ENCODE measurements at regions not wholly inside any gene's neighbourhood (a gene's known extent, or its start where the extent isn't known, plus 50 kb on each side); places are given as distances from the start of the nearest gene placed in this dataset.

- no peak for DNase-seq
- no peak overlapping the region for H3K4me3 Mint-ChIP-seq
- H3K36me3 Mint-ChIP-seq (ENCODE audit: low read depth), result no peaks in the 10 kb centered on the region
- H3K9me3 Mint-ChIP-seq, result no peaks in the 10 kb centered on the region
- peaks cover 3% of the 10 kb centered on the region for H3K4me1 Mint-ChIP-seq
- no peak overlapping the region for H3K27ac Mint-ChIP-seq
- CTCF ChIA-PET, result no interaction called here
- POLR2A ChIA-PET, result no interaction called here
- peaks cover 7% of the 10 kb centered on the region for H3K27me3 Mint-ChIP-seq
Measured at GRCh38 chr6:170155464-170156196, 135.2 kb downstream of the DLL1 start.

- Mint-ChIP-seq H3K27ac (no peak overlapping the region), H3K4me3 (no peak overlapping the region), H3K36me3 (ENCODE audit: low read depth) (no peaks in the 10 kb centered on the region), H3K27me3 (peaks cover 8% of the 10 kb centered on the region), H3K9me3 (no peaks in the 10 kb centered on the region), H3K4me1 (peaks cover 17% of the 10 kb centered on the region)
- CTCF ChIA-PET, result no interaction called here
- POLR2A ChIA-PET, result no interaction called here
- DNase-seq, result no peak
Measured at GRCh38 chr6:170153436-170154319, 137.2 kb downstream of the DLL1 start.

- Mint-ChIP-seq H3K4me1 (peaks cover 24% of the 10 kb centered on the region), H3K4me3 (no peak overlapping the region), H3K27me3 (peaks cover 8% of the 10 kb centered on the region), H3K36me3 (ENCODE audit: low read depth) (no peaks in the 10 kb centered on the region), H3K27ac (no peak overlapping the region), H3K9me3 (no peaks in the 10 kb centered on the region)
- POLR2A ChIA-PET, result no interaction called here
- DNase-seq, result no peak
- CTCF ChIA-PET, result no interaction called here
Measured at GRCh38 chr6:170152989-170153388, 137.9 kb downstream of the DLL1 start.

- POLR2A ChIA-PET, result no interaction called here
- DNase-seq, result no peak
- H3K4me3 Mint-ChIP-seq, result no peak overlapping the region
Measured at GRCh38 chr6:170152124-170152926, 138.6 kb downstream of the DLL1 start.

GRCh38 chr6:170151804-170152123, 139.1 kb downstream of the DLL1 start:
- POLR2A ChIA-PET, result no interaction called here
- CTCF ChIA-PET, result interaction anchor here (0.6 to 0.9 kb wide), 2 partner anchors 50 to 489 kb away, joined by 3 read pairs; no protein-coding TSS in a partner anchor

More at GRCh38 chr6:170152124-170152926, 138.6 kb downstream of the DLL1 start:
- Mint-ChIP-seq H3K27ac (no peak overlapping the region), H3K4me1 (peaks cover 29% of the 10 kb centered on the region), H3K36me3 (ENCODE audit: low read depth) (no peaks in the 10 kb centered on the region), H3K27me3 (peaks cover 8% of the 10 kb centered on the region), H3K9me3 (no peaks in the 10 kb centered on the region)
- CTCF ChIA-PET, result interaction anchor here (0.6 to 0.9 kb wide), 2 partner anchors 49 to 489 kb away, joined by 3 read pairs; no protein-coding TSS in a partner anchor

GRCh38 chr6:170151321-170151771, 139.5 kb downstream of the DLL1 start:
- peaks cover 8% of the 10 kb centered on the region for H3K27me3 Mint-ChIP-seq
- DNase-seq, result no peak
- no peak overlapping the region for H3K4me3 Mint-ChIP-seq
- no peaks in the 10 kb centered on the region for H3K9me3 Mint-ChIP-seq
- CTCF ChIA-PET, result no interaction called here
- POLR2A ChIA-PET, result no interaction called here
- H3K27ac Mint-ChIP-seq, result no peak overlapping the region
- H3K36me3 Mint-ChIP-seq (ENCODE audit: low read depth), result no peaks in the 10 kb centered on the region
- peaks cover 35% of the 10 kb centered on the region for H3K4me1 Mint-ChIP-seq

More at GRCh38 chr6:170151804-170152123, 139.1 kb downstream of the DLL1 start:
- DNase-seq, result no peak
- Mint-ChIP-seq H3K27me3 (peaks cover 8% of the 10 kb centered on the region), H3K9me3 (no peaks in the 10 kb centered on the region), H3K4me1 (peaks cover 35% of the 10 kb centered on the region), H3K4me3 (no peak overlapping the region), H3K36me3 (ENCODE audit: low read depth) (no peaks in the 10 kb centered on the region), H3K27ac (no peak overlapping the region)

GRCh38 chr6:170150590-170150945, 140.3 kb downstream of the DLL1 start:
- H3K36me3 Mint-ChIP-seq (ENCODE audit: low read depth), result no peaks in the 10 kb centered on the region
- ChIA-PET POLR2A (no interaction called here), CTCF (no interaction called here)
- no peak overlapping the region for H3K27ac Mint-ChIP-seq
- no peak overlapping the region for H3K4me3 Mint-ChIP-seq
- peaks cover 35% of the 10 kb centered on the region for H3K4me1 Mint-ChIP-seq
- H3K27me3 Mint-ChIP-seq, result peaks cover 8% of the 10 kb centered on the region
- no peaks in the 10 kb centered on the region for H3K9me3 Mint-ChIP-seq
- DNase-seq, result no peak

- Mint-ChIP-seq H3K4me3 (no peak overlapping the region), H3K36me3 (ENCODE audit: low read depth) (no peaks in the 10 kb centered on the region), H3K27ac (peak overlapping the region; percentile 75), H3K4me1 (peaks cover 36% of the 10 kb centered on the region), H3K27me3 (peaks cover 8% of the 10 kb centered on the region), H3K9me3 (peaks cover 3% of the 10 kb centered on the region)
- CTCF ChIA-PET, result interaction anchor here (0.7 kb wide), 1 partner anchor 83 kb away, joined by 4 read pairs; no protein-coding TSS in a partner anchor
- DNase-seq, result no peak
- POLR2A ChIA-PET, result no interaction called here
Measured at GRCh38 chr6:170149681-170150589, 140.9 kb downstream of the DLL1 start.

GRCh38 chr6:170148709-170149470, 142.0 kb downstream of the DLL1 start:
- peaks cover 8% of the 10 kb centered on the region for H3K27me3 Mint-ChIP-seq
- peaks cover 42% of the 10 kb centered on the region for H3K4me1 Mint-ChIP-seq
- ChIA-PET POLR2A (no interaction called here), CTCF (interaction anchor here (1.5 kb wide), 1 partner anchor 11 kb away, joined by 3 read pairs; no protein-coding TSS in a partner anchor)
- H3K9me3 Mint-ChIP-seq, result peaks cover 10% of the 10 kb centered on the region
- no peak for DNase-seq
- H3K27ac Mint-ChIP-seq, result peak overlapping the region; percentile 75
- peaks cover 4% of the 10 kb centered on the region for H3K36me3 Mint-ChIP-seq (ENCODE audit: low read depth)
- H3K4me3 Mint-ChIP-seq, result no peak overlapping the region

GRCh38 chr6:170147832-170148708, 142.8 kb downstream of the DLL1 start:
- Mint-ChIP-seq H3K27ac (peak overlapping the region; percentile 71), H3K9me3 (peaks cover 17% of the 10 kb centered on the region), H3K4me1 (peaks cover 42% of the 10 kb centered on the region), H3K27me3 (peaks cover 8% of the 10 kb centered on the region), H3K4me3 (peak overlapping the region; percentile 33), H3K36me3 (ENCODE audit: low read depth) (peaks cover 6% of the 10 kb centered on the region)
- ChIA-PET POLR2A (no interaction called here), CTCF (interaction anchor here (1.5 kb wide), 1 partner anchor 11 kb away, joined by 3 read pairs; no protein-coding TSS in a partner anchor)
- peak; percentile 50 for DNase-seq

Data from activated CD4-positive, alpha-beta T cell treated with anti-CD3 and anti-CD28 coated beads, Interleukin-2, amount 10 ng/mL, durations not matched to agents 7 days and 5 days (primary cell).